Adrenal gland (tissue), 9 donors: ENCODE measurements at regions not wholly inside any gene's neighbourhood (a gene's known extent, or its start where the extent isn't known, plus 50 kb on each side); places are given as distances from the start of the nearest gene placed in this dataset.

Experiments
- DNase-seq, 7 donors: peaks; one replicate each; pipeline ENCODE4 v3.0.0-alpha.2; 2019 to 2020
- H3K27ac ChIP-seq, 5 donors: fragments of 200-600 bp; sonication (generic) in 4 of 5; 1 replicate in 3 of 5; 2 replicates in 2 of 5; pipeline versions ENCODE4 v1.5.1 to v1.8.0; 2016 to 2020; ENCODE audit warnings: mild to moderate bottlenecking in 1 of 5
- H3K27me3 ChIP-seq: fragments of 200-600 bp; 2 replicates; pipeline ENCODE4 v1.8.0; 2021
- H3K36me3 ChIP-seq, 2 donors: fragments of 200-600 bp; replicated peaks in 1 of 2; 1 replicate in 1 of 2; 2 replicates in 1 of 2; pipeline versions ENCODE4 v1.5.1 to v1.8.0; 2018 to 2022
- H3K4me1 ChIP-seq, 2 donors: fragments of 200-600 bp; replicated peaks in 1 of 2; 1 replicate in 1 of 2; 2 replicates in 1 of 2; pipeline versions ENCODE4 v1.5.1 to v1.8.0; 2018 to 2021
- H3K4me3 ChIP-seq, 4 donors: fragments of 200-600 bp; sonication (generic) in 3 of 4; one replicate each; pipeline ENCODE4 v1.5.1; 2016 to 2018
- H3K9me3 ChIP-seq, 3 donors: fragments of 200-600 bp; sonication (generic) in 1 of 3; replicated peaks in 1 of 3; 1 replicate in 2 of 3; 2 replicates in 1 of 3; pipeline versions ENCODE4 v1.5.1 to v1.8.0; 2016 to 2021
- POLR2A ChIP-seq, 2 donors: fragments of 450-650 bp; IDR thresholded peaks; one replicate each; pipeline ENCODE4 v1.6.1; 2017; ENCODE audit warnings: antibody characterized with exemption in 2 of 2, mild to moderate bottlenecking in 2 of 2, moderate library complexity in 1 of 2
- WGBS, 4 donors: extraction: QIAGEN DNeasy Blood & Tissue Kit in 2 of 4; methylation state at CpG; one replicate each; pipeline versions ENCODE4 v1.1.5 to v1.1.7; 2013 to 2017; 5-methylcytosine and 5-hydroxymethylcytosine counted together
- intact Hi-C, 2 donors: fragments of 100-400 bp; cut with DNase I; formaldehyde crosslinking; loops; one replicate each; pipeline versions ENCODE4 v1.14.1 to v1.15.0; 2022 to 2023
- TF ChIP-seq, protein P1 (sequence below), 6 experiments: fragments of 450-650 bp in 4 of 6; fragments of 200-600 bp in 2 of 6; sonication (generic) in 1 of 6; IDR thresholded peaks; 1 replicate in 5 of 6; 2 replicates in 1 of 6; pipeline versions ENCODE4 v1.5.1 to v1.8.0; 2016 to 2021; ENCODE audit warnings: antibody characterized with exemption in 6 of 6, mild to moderate bottlenecking in 2 of 6, moderate library complexity in 1 of 6
- donor health status: healthy with polysubstance abuse.
- donor health status: Bipolar disorder and iron deficiency.
- donor health status: DM: yes; HTN: yes; CAD: no.
- donor health status: DM: no; HTN: no; CAD: no.
- donor health status: DM: no; HTN: no; CAD: no.

DNA sequence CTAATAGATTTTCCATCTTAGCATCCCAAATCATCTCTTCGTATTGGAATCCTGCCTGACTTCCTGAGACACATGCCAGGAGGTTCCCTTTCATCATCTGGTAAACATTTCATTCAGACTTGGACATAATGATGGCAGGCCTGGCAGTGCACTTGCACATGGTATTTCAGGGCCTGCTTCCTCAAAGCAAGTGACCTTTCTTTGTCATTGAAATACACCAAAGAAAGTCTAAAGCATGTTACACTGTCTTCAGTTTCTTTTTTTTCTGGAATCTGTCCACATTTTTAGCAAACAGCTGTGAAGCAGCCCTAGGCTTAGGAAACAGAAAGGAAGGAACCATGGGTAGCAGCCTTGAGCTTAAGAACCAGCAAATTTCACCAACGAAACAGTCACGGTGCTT is 205.9 kb upstream of the VCX start:
- Histone ChIP-seq H3K9me3 (no peaks in the 10 kb centered on the region), H3K4me1 (no peaks in the 10 kb centered on the region), H3K4me3 (no peak overlapping the region), H3K27me3 (no peaks in the 10 kb centered on the region), H3K27ac (no peak overlapping the region), H3K36me3 (no peaks in the 10 kb centered on the region)
- intact Hi-C loops, result no loop called here
- TF ChIP-seq, protein P1, sequence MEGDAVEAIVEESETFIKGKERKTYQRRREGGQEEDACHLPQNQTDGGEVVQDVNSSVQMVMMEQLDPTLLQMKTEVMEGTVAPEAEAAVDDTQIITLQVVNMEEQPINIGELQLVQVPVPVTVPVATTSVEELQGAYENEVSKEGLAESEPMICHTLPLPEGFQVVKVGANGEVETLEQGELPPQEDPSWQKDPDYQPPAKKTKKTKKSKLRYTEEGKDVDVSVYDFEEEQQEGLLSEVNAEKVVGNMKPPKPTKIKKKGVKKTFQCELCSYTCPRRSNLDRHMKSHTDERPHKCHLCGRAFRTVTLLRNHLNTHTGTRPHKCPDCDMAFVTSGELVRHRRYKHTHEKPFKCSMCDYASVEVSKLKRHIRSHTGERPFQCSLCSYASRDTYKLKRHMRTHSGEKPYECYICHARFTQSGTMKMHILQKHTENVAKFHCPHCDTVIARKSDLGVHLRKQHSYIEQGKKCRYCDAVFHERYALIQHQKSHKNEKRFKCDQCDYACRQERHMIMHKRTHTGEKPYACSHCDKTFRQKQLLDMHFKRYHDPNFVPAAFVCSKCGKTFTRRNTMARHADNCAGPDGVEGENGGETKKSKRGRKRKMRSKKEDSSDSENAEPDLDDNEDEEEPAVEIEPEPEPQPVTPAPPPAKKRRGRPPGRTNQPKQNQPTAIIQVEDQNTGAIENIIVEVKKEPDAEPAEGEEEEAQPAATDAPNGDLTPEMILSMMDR (IDR thresholded peaks at IDR 0.05), result no peak
- no peak for TF ChIP-seq POLR2A (IDR thresholded peaks at IDR 0.05)
- DNase-seq, result no peak
- 41 to 76% (median 66%) methylated on average over 3 of the region's 3 CpGs for WGBS, 4 donors

DNA sequence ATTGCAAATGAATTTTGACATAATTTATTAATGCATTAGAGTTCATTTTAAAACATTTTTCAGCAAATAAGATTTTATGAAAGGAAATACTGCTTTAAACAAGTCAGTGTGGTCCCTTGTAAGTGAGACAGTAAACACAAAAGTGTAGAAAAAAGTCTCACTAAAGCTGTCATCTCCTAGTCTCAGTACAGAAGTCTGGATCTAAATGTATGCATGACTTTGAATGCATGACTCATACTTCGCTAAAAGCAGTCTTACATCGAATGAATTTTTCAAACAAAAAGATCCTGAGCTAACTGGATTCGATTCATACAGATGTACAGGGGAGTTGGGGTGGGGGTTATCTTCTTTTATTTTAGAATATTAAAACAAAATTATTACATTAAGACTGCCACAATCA is 207.4 kb upstream of the VCX start:
- Histone ChIP-seq H3K9me3 (no peaks in the 10 kb centered on the region), H3K36me3 (no peaks in the 10 kb centered on the region), H3K4me1 (no peaks in the 10 kb centered on the region), H3K27ac (no peak overlapping the region), H3K4me3 (no peak overlapping the region), H3K27me3 (no peaks in the 10 kb centered on the region)
- intact Hi-C loops, result no loop called here
- DNase-seq, result no peak
- TF ChIP-seq, protein P1 (IDR thresholded peaks at IDR 0.05), result no peak
- TF ChIP-seq POLR2A (IDR thresholded peaks at IDR 0.05), result no peak
- 64 to 78% (median 73%) methylated on average over 3 of the region's 3 CpGs for WGBS, 4 donors

GRCh38 chrX:7620560-7620959 is 222.4 kb upstream of the VCX start:
- TF ChIP-seq, protein P1 (IDR thresholded peaks at IDR 0.05), result no peak
- TF ChIP-seq POLR2A (IDR thresholded peaks at IDR 0.05), result no peak
- no peaks in the 10 kb centered on the region for H3K36me3 ChIP-seq
- intact Hi-C loops, result no loop called here
- no peaks in the 10 kb centered on the region for H3K27me3 ChIP-seq
- no peak for DNase-seq
- no peaks in the 10 kb centered on the region for H3K9me3 ChIP-seq
- no peak overlapping the region for H3K27ac ChIP-seq
- no peaks in the 10 kb centered on the region for H3K4me1 ChIP-seq
- WGBS, 4 donors, result 49 to 58% (median 52%) methylated on average over 2 to 3 of the region's 3 CpGs
- no peak overlapping the region for H3K4me3 ChIP-seq

- no peak overlapping the region for H3K27ac ChIP-seq
- no peaks in the 10 kb centered on the region for H3K4me1 ChIP-seq
- intact Hi-C loops, result no loop called here
- H3K27me3 ChIP-seq, result no peaks in the 10 kb centered on the region
- no peak for TF ChIP-seq POLR2A (IDR thresholded peaks at IDR 0.05)
- TF ChIP-seq, protein P1 (IDR thresholded peaks at IDR 0.05), result no peak
- no peaks in the 10 kb centered on the region for H3K9me3 ChIP-seq
- 65 to 88% (median 75%) methylated on average over 3 of the region's 3 CpGs for WGBS, 4 donors
- no peaks in the 10 kb centered on the region for H3K36me3 ChIP-seq
- no peak overlapping the region for H3K4me3 ChIP-seq
- no peak for DNase-seq
Measured at GRCh38 chrX:7617994-7618393, 225.0 kb upstream of the VCX start.
